Caco-2 (cell line): ENCODE measurements at regions not wholly inside any gene's neighbourhood (a gene's known extent, or its start where the extent isn't known, plus 50 kb on each side); places are given as distances from the start of the nearest gene placed in this dataset.

Source experiments
- BruUV-seq: library from RNA; stranded (reverse); fragments of 400-500 nt; replicated peaks from 2 replicates; lab custom pipeline; 2021; lab: Mats Ljungman, UMichigan
- CTCF ChIA-PET: fragments of 300-600 bp; sonication (Branson Sonifier 250); formaldehyde crosslinking; loops from one replicate; lab custom pipeline; 2022; ENCODE audit warnings: antibody characterized with exemption; lab: Charles Lee
- POLR2A ChIA-PET: fragments of 300-600 bp; sonication (Branson Sonifier 250); formaldehyde crosslinking; loops from one replicate; lab custom pipeline; 2022; ENCODE audit warnings: antibody characterized with exemption; lab: Charles Lee
- DNase-seq, 2 experiments: peaks; one replicate each; pipeline versions ENCODE4 v3.0.0 to v3.0.0-alpha.2; 2020 to 2022
- H3K27me3 ChIP-seq: replicated peaks from 2 replicates; pipeline ENCODE4 v1.6.0; 2011; ENCODE audit warnings: low read length; ENCODE audit not compliant: control insufficient read depth, insufficient read depth
- H3K36me3 ChIP-seq: 2 replicates; pipeline ENCODE4 v1.5.1; 2011; ENCODE audit warnings: low read length; ENCODE audit not compliant: control insufficient read depth, insufficient read depth
- H3K4me1 ChIP-seq: fragments of 250-450 bp; sonication (Bioruptor Pico); 2 replicates; pipeline ENCODE4 v1.5.1; 2020; ENCODE audit warnings: mild to moderate bottlenecking
- H3K4me3 ChIP-seq: 2 replicates; pipeline ENCODE4 v1.5.1; 2011; ENCODE audit warnings: low read depth, mild to moderate bottlenecking, control low read depth, low read length
- H3K9me3 ChIP-seq: fragments of 250-450 bp; sonication (Bioruptor Pico); 2 replicates; pipeline ENCODE4 v1.5.1; 2020; ENCODE audit warnings: mild to moderate bottlenecking, moderate library complexity
- H3K27ac Mint-ChIP-seq: one replicate; pipeline ENCODE4 v1.8.0; 2022; ENCODE audit warnings: mixed read lengths; ENCODE audit not compliant: unreplicated experiment
- H3K27me3 Mint-ChIP-seq: one replicate; pipeline ENCODE4 v1.8.0; 2022; ENCODE audit warnings: mixed read lengths; ENCODE audit not compliant: insufficient read depth, unreplicated experiment
- H3K36me3 Mint-ChIP-seq: one replicate; pipeline ENCODE4 v1.8.0; 2022; ENCODE audit warnings: mild to moderate bottlenecking, mixed read lengths; ENCODE audit not compliant: insufficient read depth, unreplicated experiment
- H3K4me1 Mint-ChIP-seq: one replicate; pipeline ENCODE4 v1.8.0; 2022; ENCODE audit warnings: low read depth, mixed read lengths; ENCODE audit not compliant: unreplicated experiment
- H3K4me3 Mint-ChIP-seq: one replicate; pipeline ENCODE4 v1.8.0; 2022; ENCODE audit warnings: mild to moderate bottlenecking, moderate library complexity, mixed read lengths; ENCODE audit not compliant: unreplicated experiment
- H3K9me3 Mint-ChIP-seq: one replicate; pipeline ENCODE4 v1.8.0; 2022; ENCODE audit warnings: mixed read lengths; ENCODE audit not compliant: unreplicated experiment
- CTCF ChIP-seq, 2 experiments: fragments of 200-600 bp in 1 of 2; IDR thresholded peaks; 1 replicate in 1 of 2; 2 replicates in 1 of 2; pipeline versions ENCODE4 v1.5.1 to v1.8.0; 2011 to 2022; ENCODE audit warnings: antibody characterized with exemption in 1 of 2, control low read depth in 1 of 2, inconsistent platforms in 1 of 2, low read depth in 1 of 2, low read length in 1 of 2, mild to moderate bottlenecking in 1 of 2, moderate library complexity in 1 of 2; ENCODE audit not compliant: insufficient read depth in 1 of 2, severe bottlenecking in 1 of 2, unreplicated experiment in 1 of 2
- intact Hi-C: fragments of 100-400 bp; cut with micrococcal nuclease; formaldehyde crosslinking; loops from one replicate; pipeline ENCODE4 v1.10.0; 2022; ENCODE audit not compliant: unreplicated experiment

GRCh38 chr13:59409211-59409610 lies 754.5 kb downstream of the DIAPH3 start:
- no peaks in the 10 kb centered on the region for H3K27me3 ChIP-seq
- peaks cover 12% of the 10 kb centered on the region for H3K4me1 ChIP-seq
- no peak overlapping the region for H3K27ac Mint-ChIP-seq
- H3K4me3 Mint-ChIP-seq = no peak overlapping the region
- H3K36me3 ChIP-seq = no peaks in the 10 kb centered on the region
- ChIA-PET POLR2A (no interaction called here), CTCF (no interaction called here)
- peaks cover 68% of the 10 kb centered on the region for H3K9me3 Mint-ChIP-seq
- no peaks in the 10 kb centered on the region for H3K27me3 Mint-ChIP-seq
- intact Hi-C loops = no loop called here
- BruUV-seq = no TSS peak
- H3K9me3 ChIP-seq = peaks cover 12% of the 10 kb centered on the region
- peaks cover 5% of the 10 kb centered on the region for H3K36me3 Mint-ChIP-seq
- TF ChIP-seq CTCF (IDR thresholded peaks at IDR 0.05; ENCODE audit: insufficient read depth in 1 of 2, low read depth in 1 of 2, low read length in 1 of 2, severe bottlenecking in 1 of 2, unreplicated experiment in 1 of 2) = no peak
- DNase-seq = no peak
- no peak overlapping the region for H3K4me3 ChIP-seq
- H3K4me1 Mint-ChIP-seq = peaks cover 25% of the 10 kb centered on the region

- Mint-ChIP-seq H3K9me3 (peaks cover 63% of the 10 kb centered on the region), H3K4me3 (no peak overlapping the region), H3K27ac (no peak overlapping the region), H3K36me3 (peaks cover 5% of the 10 kb centered on the region), H3K4me1 (peaks cover 25% of the 10 kb centered on the region), H3K27me3 (no peaks in the 10 kb centered on the region)
- Histone ChIP-seq H3K4me1 (peaks cover 12% of the 10 kb centered on the region), H3K4me3 (no peak overlapping the region), H3K9me3 (peaks cover 12% of the 10 kb centered on the region), H3K36me3 (no peaks in the 10 kb centered on the region), H3K27me3 (no peaks in the 10 kb centered on the region)
- intact Hi-C loops = no loop called here
- ChIA-PET CTCF (no interaction called here), POLR2A (no interaction called here)
- no peak for TF ChIP-seq CTCF (IDR thresholded peaks at IDR 0.05; ENCODE audit: insufficient read depth in 1 of 2, low read depth in 1 of 2, low read length in 1 of 2, severe bottlenecking in 1 of 2, unreplicated experiment in 1 of 2)
- no peak for DNase-seq
- BruUV-seq = no TSS peak
Observed at GRCh38 chr13:59409634-59410200, 754.0 kb downstream of the DIAPH3 start.

DNA sequence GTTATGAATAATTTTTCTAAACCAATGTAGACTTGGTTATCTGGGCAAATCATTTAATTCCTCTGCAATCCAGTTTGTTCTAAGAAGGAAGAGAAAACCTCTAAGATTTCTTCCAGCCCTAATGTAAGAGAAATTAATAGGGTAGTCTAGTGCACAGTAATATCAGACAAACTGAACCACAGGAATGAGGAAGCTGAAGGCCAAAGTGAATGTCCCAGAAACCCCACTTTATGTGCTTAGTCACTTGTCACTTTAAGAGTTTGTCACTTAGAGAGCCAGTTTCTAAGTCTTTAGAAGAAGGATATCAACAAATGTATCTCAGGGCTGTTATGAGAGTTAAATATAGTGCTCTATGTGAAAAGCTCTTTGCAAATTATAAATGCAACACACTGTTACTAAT lies 750.6 kb downstream of the DIAPH3 start:
- Histone ChIP-seq H3K4me1 (peaks cover 12% of the 10 kb centered on the region), H3K36me3 (no peaks in the 10 kb centered on the region), H3K27me3 (no peaks in the 10 kb centered on the region), H3K9me3 (peaks cover 6% of the 10 kb centered on the region; the same call in 1 of the 2 replicates), H3K4me3 (no peak overlapping the region)
- no peaks in the 10 kb centered on the region for H3K27me3 Mint-ChIP-seq
- no peak for DNase-seq
- BruUV-seq = no TSS peak
- no peak for TF ChIP-seq CTCF (IDR thresholded peaks at IDR 0.05; ENCODE audit: insufficient read depth in 1 of 2, low read depth in 1 of 2, low read length in 1 of 2, severe bottlenecking in 1 of 2, unreplicated experiment in 1 of 2)
- POLR2A ChIA-PET = no interaction called here
- H3K9me3 Mint-ChIP-seq = peaks cover 33% of the 10 kb centered on the region
- H3K4me3 Mint-ChIP-seq = no peak overlapping the region
- intact Hi-C loops = no loop called here
- CTCF ChIA-PET = no interaction called here
- no peak overlapping the region for H3K27ac Mint-ChIP-seq
- peaks cover 25% of the 10 kb centered on the region for H3K4me1 Mint-ChIP-seq
- peaks cover 5% of the 10 kb centered on the region for H3K36me3 Mint-ChIP-seq
